HG02623 (cell line): ENCODE measurements at regions not wholly inside any gene's neighbourhood (a gene's known extent, or its start where the extent isn't known, plus 50 kb on each side); places are given as distances from the start of the nearest gene placed in this dataset.
"Not testable (repeated sequence)": the region's sequence is repeated elsewhere in the genome, so short reads cannot be mapped to it uniquely, and the experiment has no call there.

Source experiments
- ATAC-seq: cut with Tn5 transposase; IDR thresholded peaks from one replicate; pipeline ENCODE4 v1.9.1; 2021; ENCODE audit warnings: moderate library complexity; ENCODE audit not compliant: unreplicated experiment

DNA sequence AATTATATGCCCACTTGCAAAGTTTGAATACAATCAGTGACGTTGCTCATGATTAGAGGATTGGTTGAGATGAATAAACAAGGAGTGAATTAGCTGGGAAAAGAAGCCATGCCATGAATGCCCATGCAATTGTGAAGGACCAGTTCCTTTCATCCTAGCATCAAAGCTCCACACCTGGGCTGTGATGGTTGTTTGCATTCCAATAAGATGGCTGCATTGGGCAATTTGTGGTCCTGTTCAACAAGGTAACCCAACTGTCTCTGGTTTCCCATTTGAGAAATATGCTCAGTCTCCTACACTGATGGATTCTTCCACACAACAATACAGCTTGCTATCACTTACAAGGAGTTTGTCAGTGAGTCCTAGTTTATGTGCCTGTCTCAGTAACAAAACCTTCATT lies 550.2 kb downstream of the STK39 start:
- no peak for ATAC-seq

DNA sequence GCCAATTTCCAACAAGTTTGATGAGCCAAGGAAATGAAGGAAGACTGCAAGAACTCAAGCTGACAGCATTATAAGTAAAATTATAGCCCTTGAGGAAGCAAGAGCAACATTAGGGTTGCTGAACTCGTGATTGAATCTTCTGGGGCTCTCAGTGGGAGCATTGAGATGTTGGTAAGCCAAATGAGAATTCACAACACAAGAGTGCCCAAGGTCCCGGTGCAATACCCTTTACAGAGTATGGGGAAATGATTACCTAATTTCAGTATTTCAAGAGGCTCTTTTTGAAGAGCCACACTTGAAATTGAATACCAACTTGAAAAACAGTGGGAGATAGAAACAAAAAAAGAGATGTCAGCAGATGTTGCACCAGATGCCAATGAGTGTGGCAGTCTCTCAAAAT lies 554.5 kb downstream of the STK39 start:
- ATAC-seq: no peak

DNA sequence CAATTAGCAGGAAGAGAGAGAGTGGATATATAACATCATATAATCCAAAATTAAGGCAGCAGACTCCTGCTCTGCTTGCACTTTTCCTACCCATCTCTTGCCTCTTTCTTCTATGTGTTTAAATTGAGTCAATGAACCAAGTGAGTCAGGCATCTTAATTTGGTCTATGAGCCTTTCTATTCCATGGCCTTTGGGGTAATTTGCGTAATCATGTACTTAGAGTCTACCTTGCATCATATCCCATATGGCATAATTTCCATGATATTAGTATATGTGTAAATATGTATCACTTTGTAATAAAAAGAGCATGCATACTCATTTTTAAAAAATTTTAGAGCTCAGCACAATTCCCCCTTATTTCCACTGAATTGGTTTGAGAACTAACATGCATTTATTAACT lies 555.2 kb downstream of the STK39 start:
- ATAC-seq: no peak

DNA sequence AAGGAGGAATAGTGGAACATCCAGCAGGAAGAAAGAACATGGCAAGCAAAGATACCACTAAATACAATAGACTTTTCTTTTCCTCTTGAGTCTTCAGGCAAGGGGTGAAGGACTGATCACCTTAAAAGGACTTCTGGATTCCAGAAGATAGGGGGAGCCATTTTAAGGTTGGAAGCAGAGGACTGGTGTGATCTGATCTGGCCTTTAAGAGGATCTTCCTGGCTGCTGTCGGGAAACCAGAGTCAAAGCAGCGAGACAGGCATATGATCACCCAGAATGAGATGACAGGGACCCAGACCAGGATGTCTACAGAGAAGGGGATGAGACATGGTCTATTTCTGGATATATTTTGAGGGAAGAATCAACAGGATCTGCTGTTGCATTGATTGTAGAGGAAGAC lies 558.0 kb downstream of the STK39 start:
- ATAC-seq: no peak

DNA sequence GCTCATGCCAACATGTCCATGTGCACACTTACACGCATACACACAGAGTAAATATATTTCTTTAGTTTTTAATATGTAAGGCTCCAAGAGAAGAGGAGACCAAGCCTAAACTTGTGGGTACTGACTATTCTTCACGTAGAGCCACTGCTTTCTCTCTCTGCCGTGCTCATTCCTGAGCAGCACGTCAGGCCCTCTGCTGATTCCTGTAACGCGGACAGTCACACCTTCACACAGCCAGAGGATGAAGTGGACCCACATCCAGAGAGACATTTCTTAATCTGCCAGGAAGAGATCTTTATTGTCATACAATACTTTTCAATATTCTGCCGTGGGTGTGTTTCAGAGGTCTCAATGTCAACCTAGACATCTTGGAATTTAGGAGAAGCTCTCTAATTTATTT lies 560.7 kb downstream of the STK39 start:
- ATAC-seq: no peak

DNA sequence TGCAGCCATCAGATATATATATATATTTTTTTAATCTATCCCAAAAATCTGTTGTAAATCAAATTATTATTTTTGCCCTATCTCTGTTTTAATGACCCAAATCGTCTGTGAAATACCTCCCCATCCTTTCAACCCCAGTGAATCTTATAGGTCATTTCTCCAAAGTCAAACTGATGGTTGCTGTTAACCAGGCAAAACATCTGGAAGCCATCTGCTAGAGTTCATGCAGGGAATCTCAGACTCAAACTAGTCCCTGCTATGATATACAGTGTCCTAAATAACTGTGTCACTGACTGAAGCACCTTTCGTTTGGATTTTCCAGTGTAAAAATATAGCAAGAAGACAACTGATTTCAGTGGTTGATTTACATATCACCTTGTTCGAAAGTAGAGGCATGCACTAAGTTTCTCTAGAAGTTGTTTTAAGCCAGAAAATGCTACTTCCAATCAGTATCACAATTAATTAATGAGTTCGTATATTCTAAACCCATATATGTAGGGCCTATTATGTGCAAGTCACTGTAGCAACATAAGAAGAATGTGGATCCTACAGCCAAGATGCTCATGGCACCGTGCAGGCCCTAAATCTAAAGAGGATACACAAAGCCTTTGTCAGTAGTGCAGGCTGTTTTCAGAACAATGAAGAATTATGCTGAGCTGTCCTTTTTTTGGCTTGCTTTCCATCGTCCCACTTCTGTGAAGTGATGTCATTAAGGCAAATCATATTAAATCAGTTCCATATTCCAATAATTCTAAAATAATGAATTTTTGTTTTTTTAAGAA lies 566.0 kb downstream of the STK39 start:
- ATAC-seq: no peak

DNA sequence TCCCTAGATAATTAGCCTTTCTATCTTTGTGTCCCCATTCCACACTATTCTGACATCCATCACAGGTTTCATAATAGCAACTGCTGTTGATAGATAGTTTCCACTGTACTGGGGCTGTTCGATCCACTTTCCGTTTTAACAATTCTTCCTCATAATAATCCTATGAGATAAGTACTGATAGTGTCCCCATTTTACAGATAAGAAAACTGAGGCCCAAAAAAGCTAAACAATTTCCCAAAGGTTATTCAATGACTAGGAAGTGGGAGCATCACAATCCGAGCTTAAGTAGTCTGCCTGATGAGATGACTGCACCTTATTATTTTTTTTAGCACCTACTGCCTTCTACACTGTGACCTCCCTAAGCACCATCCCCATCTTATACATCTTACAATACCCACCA lies 569.2 kb downstream of the STK39 start:
- ATAC-seq: no peak

DNA sequence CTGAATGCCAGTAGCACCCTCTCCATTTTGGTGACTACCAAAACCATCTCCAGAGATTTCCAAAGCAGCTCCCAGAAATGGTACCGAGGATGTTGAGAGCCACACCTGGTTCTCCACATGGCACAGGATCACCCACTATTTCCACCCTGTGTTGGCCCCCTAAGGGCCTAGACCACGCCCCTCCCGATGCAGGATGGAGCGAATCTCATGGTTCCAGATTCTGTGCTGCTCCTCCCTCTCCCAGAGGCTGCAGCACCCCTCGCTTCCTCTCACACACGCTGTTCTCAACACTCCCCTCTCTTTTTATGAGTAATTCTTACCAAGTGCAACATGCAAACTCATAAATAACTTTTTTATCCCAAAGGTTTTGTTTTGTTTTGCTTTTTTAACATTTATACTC lies 571.5 kb downstream of the STK39 start:
- ATAC-seq: no peak

DNA sequence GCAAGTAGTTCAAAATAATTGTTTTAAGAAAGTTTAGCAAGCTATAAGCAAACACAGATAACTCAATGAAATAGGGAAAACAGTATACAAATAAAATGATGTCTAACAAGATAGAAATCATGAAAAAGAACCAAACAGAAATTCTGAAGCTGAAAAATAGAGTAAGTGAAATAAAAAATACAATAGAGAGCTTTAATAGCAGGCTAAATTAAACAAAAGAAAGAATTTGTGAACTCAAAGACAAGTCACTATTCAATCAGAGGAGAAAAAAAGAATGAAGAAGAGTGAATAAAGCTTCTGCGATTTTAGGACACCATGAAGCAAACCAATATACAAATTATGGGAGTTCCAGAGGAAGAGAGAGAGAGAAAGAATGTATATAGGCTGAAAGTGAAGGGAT lies 576.8 kb downstream of the STK39 start:
- no peak for ATAC-seq

DNA sequence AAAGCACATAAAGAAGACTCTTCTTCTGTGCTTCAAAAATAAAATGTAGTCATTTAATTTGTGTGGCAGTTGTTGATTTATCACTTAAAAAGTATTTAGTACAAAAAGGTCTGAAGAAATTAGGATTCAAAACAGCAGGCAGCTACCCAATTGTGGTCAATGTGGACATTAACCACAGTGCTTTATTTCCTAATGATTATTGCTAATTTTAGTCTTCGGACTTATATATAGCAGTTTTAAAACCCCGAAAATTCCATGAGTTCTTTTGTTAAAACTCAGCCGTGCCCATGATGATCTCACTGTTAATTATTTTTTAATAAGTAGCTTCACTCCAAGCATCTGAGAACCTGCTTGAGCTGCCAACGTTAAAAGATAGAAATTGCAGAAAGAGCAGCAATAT lies 594.3 kb downstream of the STK39 start:
- ATAC-seq: no peak

DNA sequence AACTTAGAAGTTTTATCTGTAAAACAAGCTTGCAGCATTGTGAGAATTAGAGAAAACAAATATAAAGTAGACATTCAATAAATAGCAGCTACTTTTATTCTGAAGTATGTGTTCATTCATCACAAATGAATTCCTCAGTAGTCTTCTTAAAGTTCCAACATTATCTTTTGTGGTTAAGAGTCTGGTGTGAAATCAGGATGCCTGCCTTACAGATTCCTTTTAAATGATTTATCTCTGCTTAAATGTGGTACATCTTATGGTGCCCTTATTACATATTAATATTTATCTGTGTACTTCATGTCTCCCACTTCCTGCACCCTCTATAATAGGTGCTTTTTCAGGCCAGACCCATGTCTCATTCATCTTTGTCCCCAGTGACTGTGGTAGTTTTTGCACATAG lies 595.0 kb downstream of the STK39 start:
- ATAC-seq: no peak

DNA sequence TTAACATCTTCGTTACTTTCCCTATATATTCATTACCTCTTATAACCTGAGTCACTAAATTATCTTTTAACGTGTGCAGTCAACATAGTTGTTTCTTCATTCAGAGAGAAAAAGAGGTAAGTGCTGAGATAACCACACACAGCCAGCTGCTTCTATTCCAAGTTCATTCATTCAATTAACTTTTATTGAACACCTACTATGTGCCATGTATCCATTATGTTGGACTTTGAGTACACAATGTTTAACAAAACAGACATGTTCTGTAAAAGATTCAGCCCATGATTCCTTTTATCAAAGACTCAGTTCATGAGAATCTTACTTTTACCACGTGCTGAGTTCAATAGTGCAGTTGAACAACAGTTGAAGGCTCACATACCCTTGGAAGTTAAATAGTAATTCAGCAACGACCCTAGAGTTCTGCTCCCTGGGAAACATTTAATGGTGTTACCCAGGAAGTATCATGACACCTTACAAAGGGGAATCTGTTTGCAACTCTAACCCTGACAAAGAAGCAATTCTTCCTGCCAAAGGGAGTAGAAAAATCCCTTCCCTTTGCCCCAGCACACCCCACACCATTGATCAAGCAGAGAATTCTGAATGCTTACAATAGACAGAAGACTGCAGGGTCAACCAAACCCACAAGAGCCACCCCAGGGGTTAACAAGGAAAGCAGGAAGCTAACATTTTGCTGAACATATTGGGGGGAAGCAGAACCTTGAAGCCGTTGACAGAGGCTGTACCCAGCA lies 595.8 kb downstream of the STK39 start:
- no peak for ATAC-seq

DNA sequence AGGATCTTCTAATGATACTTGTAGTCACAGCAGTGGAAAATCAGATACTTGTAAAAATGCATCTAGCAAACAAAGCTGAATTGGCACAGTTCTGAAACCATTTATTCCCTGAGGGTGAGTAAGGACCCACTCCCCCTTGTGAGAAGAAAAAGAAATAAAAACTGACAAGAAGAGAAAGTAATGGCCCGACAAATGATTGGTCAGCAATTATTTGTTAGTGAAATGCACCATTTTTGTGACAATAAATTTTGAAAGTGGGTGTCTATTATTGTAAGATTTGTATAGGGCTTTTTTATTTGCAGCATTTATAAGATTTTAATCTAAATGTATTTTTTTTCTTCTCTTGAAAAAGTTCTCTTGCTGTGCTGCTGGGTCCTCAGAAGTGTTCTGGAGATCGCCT lies 600.8 kb downstream of the STK39 start:
- no peak for ATAC-seq

DNA sequence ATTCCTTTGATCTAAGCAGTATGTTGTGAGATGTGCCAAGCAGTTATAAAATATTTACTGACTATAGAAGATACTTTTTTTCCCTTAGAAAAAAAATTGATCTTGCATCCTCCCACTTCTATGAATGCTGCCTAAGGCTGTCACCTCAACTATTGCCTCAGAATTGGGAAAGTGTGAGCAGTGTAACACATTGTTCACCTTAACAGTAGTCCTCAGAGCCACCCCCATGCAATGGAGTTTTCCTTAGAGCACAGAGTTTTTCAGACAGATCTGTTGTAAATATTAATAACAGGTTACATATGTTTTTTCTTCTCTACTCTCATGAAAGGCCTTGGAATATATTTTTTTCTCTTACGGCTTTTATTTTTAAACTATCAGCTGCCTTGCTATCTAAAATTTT lies 607.3 kb downstream of the STK39 start:
- ATAC-seq: no peak

DNA sequence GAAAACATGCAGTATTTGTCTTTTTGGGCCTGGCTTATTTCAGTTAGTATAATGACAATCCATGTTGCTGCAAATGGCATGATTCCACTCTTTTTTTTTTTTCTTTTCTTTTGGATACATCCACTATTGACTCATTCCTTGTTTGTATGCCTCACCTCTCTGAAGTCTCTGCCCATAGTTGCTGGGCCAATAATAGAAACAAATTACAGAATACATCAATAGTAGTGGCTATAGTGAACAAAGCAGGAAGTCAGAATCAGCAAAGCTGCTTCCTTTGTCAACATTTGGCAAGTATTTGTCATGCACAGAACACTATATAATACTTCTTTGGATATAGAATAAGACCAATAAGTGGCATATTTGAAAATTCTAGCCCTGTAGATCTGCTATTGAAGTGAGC lies 609.7 kb downstream of the STK39 start:
- ATAC-seq: no peak

DNA sequence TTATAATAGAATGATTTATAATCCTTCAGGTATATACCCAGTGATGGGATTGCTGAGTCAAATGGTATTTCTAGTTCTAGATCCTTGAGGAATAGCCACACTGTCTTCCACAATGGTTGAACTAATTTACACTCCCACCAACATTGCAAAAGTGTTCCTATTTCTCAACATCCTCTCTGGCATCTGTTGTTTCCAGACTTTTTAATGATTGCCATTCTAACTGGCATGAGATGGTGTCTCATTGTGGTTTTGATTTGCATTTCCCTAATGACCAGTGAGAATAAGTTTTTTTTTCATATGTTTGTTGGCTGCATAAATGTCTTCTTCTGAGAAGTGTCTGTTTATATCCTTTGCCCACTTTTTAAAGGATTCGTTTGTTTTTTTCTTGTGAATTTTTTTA lies 615.1 kb downstream of the STK39 start:
- ATAC-seq: not testable (repeated sequence)

DNA sequence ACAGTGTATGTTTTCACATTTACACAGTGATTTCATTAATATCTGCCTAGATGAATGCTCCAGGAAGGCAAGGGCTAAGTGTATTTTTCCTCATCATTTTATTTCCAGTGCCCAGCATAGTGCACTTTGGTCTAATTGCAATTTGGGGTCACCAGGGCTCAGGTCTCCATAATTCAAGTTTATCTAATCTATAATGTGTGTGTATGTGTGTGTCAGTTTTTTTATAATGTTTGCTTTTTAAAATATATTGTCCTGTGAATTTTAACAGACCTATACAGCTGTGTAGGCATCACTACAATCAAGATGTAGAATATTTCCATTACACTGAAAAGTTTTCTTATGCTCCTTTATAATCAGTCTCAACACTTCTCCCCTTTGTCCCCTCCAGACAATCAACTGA lies 620.4 kb downstream of the STK39 start:
- ATAC-seq: no peak

DNA sequence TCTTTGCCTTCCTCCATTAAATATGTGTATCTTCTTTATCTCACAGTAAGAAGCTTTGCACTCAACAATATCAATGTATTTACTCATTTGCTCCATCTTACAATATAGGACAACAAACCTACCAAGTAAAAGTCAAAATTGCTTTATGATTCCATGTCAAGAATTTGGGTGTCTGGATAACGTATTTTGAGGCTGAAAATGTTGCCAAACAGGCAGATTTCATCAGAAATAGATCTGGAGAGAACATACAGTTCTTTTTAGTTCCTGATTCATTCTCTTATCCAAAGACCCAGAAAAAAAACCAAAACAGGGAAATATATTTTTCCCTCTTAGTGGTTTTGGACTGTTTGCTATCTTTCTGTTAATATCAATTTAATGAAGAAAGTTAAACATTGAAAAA lies 621.1 kb downstream of the STK39 start:
- no peak for ATAC-seq

DNA sequence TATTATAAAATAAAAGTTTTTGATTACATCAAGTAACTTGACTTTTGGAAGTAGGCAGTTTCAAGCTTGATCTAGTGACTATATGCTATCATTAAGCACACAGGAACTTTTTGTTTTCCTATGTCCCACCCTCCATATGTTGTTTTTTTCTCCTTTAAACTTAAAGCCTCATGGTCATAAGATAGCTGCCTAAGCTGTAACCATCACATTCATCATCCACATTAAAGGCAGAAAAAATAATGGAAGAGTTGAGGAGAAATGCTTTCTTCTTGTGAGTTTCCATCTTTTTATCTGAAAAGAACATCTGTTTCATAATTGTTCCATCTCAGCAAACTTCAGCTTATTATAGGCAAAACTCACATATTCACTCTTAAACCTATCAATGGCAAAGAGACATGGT lies 630.4 kb downstream of the STK39 start:
- ATAC-seq: no peak

DNA sequence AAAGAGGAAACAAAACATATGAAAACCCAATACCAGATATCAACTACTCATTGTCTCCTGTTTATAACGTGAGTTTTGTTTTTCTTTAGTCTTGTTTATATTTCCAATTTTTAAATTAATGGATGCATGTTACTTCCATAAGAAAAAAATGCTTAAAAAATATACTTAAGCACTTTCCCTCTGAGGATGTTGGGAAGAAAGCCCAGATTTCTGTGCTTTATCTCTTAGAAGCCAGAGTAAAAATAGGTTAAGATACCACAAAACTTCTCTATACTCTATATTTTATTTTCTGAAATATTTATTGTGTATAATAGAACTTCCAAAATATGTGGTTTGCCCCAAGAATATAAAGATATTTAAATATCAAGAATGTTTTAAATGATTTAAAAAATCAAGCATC lies 633.9 kb downstream of the STK39 start:
- ATAC-seq: no peak

DNA sequence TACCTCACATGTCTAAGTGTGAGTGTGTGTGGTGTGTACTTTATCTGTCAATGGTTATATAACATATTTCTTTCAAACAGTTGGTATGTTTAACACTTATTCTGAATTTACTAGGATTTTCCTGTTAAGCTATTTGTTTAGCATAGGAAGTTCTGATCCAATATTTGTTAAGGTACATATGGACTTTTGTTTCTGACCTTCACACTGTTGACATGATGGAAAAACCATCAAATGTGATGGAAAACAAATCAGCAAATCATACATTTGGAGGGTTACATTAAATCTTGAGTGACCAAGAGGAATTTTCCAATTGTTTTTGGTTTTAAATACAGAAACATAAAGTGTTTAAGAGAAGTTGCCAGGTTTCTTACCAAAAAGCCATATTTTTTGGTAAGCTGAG lies 638.9 kb downstream of the STK39 start:
- no peak for ATAC-seq

DNA sequence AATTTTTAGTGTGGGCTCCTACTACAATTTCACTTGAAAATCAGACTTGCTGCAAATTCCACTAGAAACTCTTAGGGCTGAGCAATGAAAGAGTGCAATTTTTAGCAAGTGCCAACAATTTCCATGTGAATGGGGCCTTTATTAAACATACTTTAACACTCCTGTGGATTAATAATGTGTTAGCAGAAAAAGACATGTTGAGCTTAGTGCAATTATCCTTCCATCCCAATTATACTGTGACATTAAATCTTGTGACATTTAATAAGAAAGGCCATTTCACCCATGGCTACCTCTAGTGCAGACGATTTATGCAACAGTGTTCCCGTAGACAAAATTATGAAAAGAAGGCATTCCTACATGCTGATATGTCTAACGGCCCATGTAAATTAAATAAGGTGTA lies 639.7 kb downstream of the STK39 start:
- ATAC-seq: no peak

DNA sequence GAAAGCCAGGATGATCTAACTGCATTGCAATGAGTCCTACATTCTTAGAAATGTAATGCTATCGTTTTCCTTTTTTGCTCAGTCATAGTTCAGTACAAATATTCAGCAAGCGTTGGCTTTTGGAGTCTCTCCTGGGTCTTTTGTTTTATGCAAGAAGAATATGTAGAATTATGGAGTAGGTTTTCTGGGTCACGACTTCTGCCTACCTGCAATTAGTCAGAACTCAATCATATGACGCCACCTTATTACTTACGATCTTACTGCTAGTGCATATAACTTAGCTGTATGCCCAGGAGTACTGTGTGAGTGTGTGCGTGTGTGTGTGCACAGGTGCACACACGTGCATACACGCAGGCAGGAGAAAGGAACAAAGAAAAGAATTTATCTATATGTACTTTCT lies 640.2 kb downstream of the STK39 start:
- ATAC-seq: no peak
